Neuron (in vitro differentiated cells): ENCODE measurements at regions not wholly inside any gene's neighbourhood (a gene's known extent, or its start where the extent isn't known, plus 50 kb on each side); places are given as distances from the start of the nearest gene placed in this dataset.

Source experiments
- H2AFZ ChIP-seq: one replicate; pipeline ENCODE4 v1.6.1; 2013; ENCODE audit warnings: low read depth, mild to moderate bottlenecking, inconsistent platforms, low read length, moderate library complexity
- H3K27me3 ChIP-seq: one replicate; pipeline ENCODE4 v1.6.1; 2013; ENCODE audit warnings: low read length; ENCODE audit not compliant: insufficient read depth
- H3K36me3 ChIP-seq: one replicate; pipeline ENCODE4 v1.6.1; 2013; ENCODE audit warnings: low read length; ENCODE audit not compliant: insufficient read depth
- H3K4me1 ChIP-seq: one replicate; pipeline ENCODE4 v1.6.1; 2013; ENCODE audit warnings: low read length; ENCODE audit not compliant: insufficient read depth
- H3K4me3 ChIP-seq: 2 replicates; pipeline ENCODE4 v1.5.1; 2013; ENCODE audit warnings: mild to moderate bottlenecking, low read length, moderate library complexity
- H3K9me3 ChIP-seq: one replicate; pipeline ENCODE4 v1.6.1; 2013; ENCODE audit warnings: low read length

DNA sequence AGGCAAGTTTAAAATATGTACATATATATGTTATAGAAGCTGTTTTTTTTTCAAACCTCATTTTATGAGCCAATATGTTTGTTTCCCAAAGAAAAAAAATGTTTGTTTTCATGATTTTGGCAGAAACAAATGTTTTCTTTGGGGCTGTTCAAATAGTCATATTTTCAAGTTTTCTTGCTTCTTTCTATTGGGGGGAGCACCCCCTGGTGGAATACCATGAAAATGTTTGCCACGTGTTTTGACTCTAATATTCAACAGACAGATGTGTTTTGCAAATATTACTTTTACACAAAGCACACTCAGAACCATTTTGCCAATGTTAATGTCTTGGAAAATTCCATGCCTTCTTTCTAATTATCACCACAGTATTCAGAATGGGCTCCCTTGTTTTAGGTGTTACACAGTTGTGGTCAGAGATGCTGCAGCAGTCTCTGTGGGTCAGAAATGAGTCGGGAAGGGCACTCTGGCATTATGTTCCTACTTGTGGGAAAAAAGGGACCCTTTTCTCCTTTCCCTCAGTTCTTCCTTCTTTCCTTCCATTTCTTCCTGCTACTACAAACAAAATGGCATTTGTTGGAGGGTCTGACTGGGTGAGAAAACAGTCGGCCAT, 817.0 kb downstream of the TUSC7 start:
- peaks cover 1% of the 10 kb centered on the region for H3K9me3 ChIP-seq
- no peak overlapping the region for H2AFZ ChIP-seq

DNA sequence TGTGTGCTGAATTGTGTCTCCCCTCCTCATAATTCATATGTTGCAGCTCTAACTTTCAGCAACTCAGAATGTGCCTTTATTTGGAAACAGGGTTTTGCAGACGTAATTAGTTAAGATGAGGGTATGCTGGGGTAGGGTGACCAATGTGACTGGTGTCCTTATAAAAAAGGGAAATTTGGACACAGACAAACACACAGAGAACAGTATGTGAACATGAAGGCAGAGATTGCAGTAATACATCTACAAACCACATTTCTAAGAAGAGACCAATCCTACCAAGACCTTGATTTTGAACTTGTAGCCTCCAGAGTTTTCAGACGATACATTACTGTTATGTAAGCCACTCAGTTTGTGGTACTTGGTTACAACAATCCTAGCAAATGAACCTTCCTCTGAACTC, 817.8 kb downstream of the TUSC7 start:
- Histone ChIP-seq H3K4me1 (no peaks in the 10 kb centered on the region), H3K27me3 (no peaks in the 10 kb centered on the region), H3K9me3 (peaks cover 1% of the 10 kb centered on the region), H3K4me3 (no peak overlapping the region), H3K36me3 (no peaks in the 10 kb centered on the region), H2AFZ (no peak overlapping the region)

More for the DNA sequence above, 817.0 kb downstream of the TUSC7 start:
- no peaks in the 10 kb centered on the region for H3K27me3 ChIP-seq
- no peaks in the 10 kb centered on the region for H3K36me3 ChIP-seq
- H3K4me3 ChIP-seq: no peak overlapping the region
- H3K4me1 ChIP-seq: no peaks in the 10 kb centered on the region

- Histone ChIP-seq H3K36me3 (no peaks in the 10 kb centered on the region), H3K9me3 (peaks cover 1% of the 10 kb centered on the region), H3K4me3 (no peak overlapping the region), H3K27me3 (no peaks in the 10 kb centered on the region), H3K4me1 (no peaks in the 10 kb centered on the region), H2AFZ (no peak overlapping the region)
These were observed 819.1 kb downstream of the TUSC7 start for GRCh38 chr3:117528688-117529087.

- H3K27me3 ChIP-seq: no peaks in the 10 kb centered on the region
- no peaks in the 10 kb centered on the region for H3K36me3 ChIP-seq
- no peak overlapping the region for H3K4me3 ChIP-seq
- H3K4me1 ChIP-seq: no peaks in the 10 kb centered on the region
- no peaks in the 10 kb centered on the region for H3K9me3 ChIP-seq
- H2AFZ ChIP-seq: no peak overlapping the region
These were observed 821.6 kb downstream of the TUSC7 start for GRCh38 chr3:117531078-117531767.

- Histone ChIP-seq H2AFZ (no peak overlapping the region), H3K4me3 (no peak overlapping the region), H3K4me1 (no peaks in the 10 kb centered on the region), H3K36me3 (no peaks in the 10 kb centered on the region), H3K27me3 (no peaks in the 10 kb centered on the region), H3K9me3 (no peaks in the 10 kb centered on the region)
These were observed 822.7 kb downstream of the TUSC7 start for GRCh38 chr3:117532268-117532667.

GRCh38 chr3:117534138-117534537, 824.6 kb downstream of the TUSC7 start:
- no peaks in the 10 kb centered on the region for H3K9me3 ChIP-seq
- H3K27me3 ChIP-seq: no peaks in the 10 kb centered on the region
- H3K36me3 ChIP-seq: no peaks in the 10 kb centered on the region
- H3K4me3 ChIP-seq: no peak overlapping the region
- H3K4me1 ChIP-seq: no peaks in the 10 kb centered on the region
- no peak overlapping the region for H2AFZ ChIP-seq

- H3K36me3 ChIP-seq: no peaks in the 10 kb centered on the region
- no peaks in the 10 kb centered on the region for H3K4me1 ChIP-seq
- H3K4me3 ChIP-seq: no peak overlapping the region
- no peaks in the 10 kb centered on the region for H3K9me3 ChIP-seq
- no peaks in the 10 kb centered on the region for H3K27me3 ChIP-seq
- no peak overlapping the region for H2AFZ ChIP-seq
These were observed 826.4 kb downstream of the TUSC7 start for GRCh38 chr3:117536006-117536405.

DNA sequence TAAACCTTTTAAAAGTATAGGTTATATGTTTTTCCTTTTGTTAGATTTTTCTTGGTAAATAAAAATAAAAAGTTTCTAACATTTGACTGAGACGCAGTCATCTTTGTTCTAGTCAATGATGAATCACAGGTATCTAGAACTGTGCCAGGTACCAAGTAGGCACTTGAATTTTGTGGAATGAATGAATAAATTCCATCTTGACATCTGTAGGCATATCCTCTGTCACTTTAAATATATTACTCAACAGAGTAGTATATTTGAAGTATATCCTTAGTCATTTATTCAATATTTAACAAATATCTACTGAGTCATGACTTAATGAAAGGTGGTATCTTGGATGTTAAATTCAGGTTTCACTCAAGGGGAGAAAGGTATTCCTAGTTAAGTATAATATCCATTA, 828.4 kb downstream of the TUSC7 start:
- Histone ChIP-seq H3K4me3 (no peak overlapping the region), H3K4me1 (no peaks in the 10 kb centered on the region), H3K9me3 (no peaks in the 10 kb centered on the region), H3K36me3 (no peaks in the 10 kb centered on the region), H2AFZ (no peak overlapping the region), H3K27me3 (no peaks in the 10 kb centered on the region)

DNA sequence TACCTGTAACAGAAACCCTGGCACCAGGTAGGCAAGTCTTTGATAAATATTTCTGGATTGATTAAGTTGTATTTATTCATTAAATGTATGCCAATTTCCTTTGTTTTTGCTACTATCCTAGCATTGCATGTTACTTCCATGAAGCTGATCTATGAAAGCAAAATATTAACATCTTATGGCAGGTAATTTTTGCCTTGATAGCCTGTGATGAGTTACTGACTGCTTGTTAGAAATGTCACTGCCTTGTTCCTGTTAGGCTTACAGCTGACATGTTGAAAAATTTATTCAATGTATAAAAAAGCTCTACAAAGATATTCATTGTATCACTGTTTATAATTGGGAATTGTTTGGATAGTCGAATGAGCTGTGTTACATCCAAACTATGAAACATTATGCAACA, 830.1 kb downstream of the TUSC7 start:
- no peak overlapping the region for H3K4me3 ChIP-seq
- no peaks in the 10 kb centered on the region for H3K4me1 ChIP-seq
- H3K27me3 ChIP-seq: no peaks in the 10 kb centered on the region

DNA sequence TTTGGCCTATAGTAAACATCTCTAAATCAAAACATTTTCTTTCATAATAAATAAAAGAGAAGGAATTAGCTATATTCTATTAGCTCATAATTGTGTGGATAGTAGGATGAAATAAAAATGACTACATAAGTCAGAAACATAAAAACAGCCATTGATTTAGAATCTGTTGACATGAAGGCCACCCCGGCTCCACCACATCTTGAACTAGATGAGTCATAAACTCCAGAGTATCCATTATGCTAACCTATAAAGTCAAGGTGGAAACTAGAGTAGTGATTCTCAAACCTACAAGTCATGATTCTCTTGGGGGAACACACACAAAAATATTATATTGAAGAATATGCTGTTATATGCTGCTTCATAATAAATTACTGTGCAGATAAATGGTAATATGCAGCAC, 831.0 kb downstream of the TUSC7 start:
- Histone ChIP-seq H3K27me3 (no peaks in the 10 kb centered on the region), H2AFZ (no peak overlapping the region), H3K4me1 (no peaks in the 10 kb centered on the region), H3K36me3 (no peaks in the 10 kb centered on the region), H3K9me3 (no peaks in the 10 kb centered on the region), H3K4me3 (no peak overlapping the region)

More for the DNA sequence above, 830.1 kb downstream of the TUSC7 start:
- Histone ChIP-seq H2AFZ (no peak overlapping the region), H3K36me3 (no peaks in the 10 kb centered on the region), H3K9me3 (no peaks in the 10 kb centered on the region)

DNA sequence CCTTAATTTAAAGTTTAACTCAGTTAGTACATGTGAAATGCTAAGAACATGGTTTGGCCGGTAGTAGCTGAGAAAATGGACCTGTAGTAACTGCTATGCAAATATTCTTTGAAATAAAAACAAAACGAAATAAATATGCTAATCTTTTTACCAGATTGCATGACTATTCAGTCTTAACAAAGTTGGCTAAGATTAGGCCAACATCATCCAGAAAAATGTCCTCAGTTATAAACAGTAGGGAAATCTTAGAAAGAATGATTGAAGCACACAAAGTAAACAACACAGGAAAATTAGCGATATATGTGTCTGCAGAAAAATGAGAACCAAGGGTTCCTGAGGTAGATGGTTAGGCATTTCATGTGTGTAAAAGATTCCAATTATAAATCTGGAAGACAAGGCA, 832.1 kb downstream of the TUSC7 start:
- no peaks in the 10 kb centered on the region for H3K27me3 ChIP-seq
- H3K4me3 ChIP-seq: no peak overlapping the region
- H3K36me3 ChIP-seq: no peaks in the 10 kb centered on the region
- H3K9me3 ChIP-seq: no peaks in the 10 kb centered on the region
- no peaks in the 10 kb centered on the region for H3K4me1 ChIP-seq
- no peak overlapping the region for H2AFZ ChIP-seq

- H3K9me3 ChIP-seq: no peaks in the 10 kb centered on the region
- H2AFZ ChIP-seq: no peak overlapping the region
- H3K27me3 ChIP-seq: no peaks in the 10 kb centered on the region
- no peak overlapping the region for H3K4me3 ChIP-seq
- peaks cover 2% of the 10 kb centered on the region for H3K4me1 ChIP-seq
- no peaks in the 10 kb centered on the region for H3K36me3 ChIP-seq
These were observed 833.9 kb downstream of the TUSC7 start for GRCh38 chr3:117543521-117543920.

DNA sequence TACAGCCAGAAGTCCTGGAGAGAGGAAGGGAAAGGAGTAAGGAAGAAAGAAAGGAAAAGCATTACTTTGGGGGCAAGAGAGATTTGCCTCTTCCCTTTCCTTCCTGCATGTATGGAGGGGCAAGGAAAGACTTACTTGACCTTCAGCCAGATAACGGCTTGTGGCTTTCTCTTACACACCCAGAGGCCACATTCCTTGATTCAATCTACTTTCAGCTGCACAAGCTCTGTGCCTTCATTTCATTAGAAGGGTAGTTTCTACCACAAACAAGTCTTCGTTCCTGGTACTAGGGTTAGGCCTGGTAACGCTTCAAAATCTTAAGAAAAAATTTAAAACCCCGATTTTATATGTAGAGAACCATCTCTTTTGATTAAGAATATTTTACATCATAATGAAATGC, 835.9 kb downstream of the TUSC7 start:
- no peaks in the 10 kb centered on the region for H3K36me3 ChIP-seq
- H3K4me3 ChIP-seq: no peak overlapping the region
- H3K9me3 ChIP-seq: no peaks in the 10 kb centered on the region
- H2AFZ ChIP-seq: no peak overlapping the region
- H3K27me3 ChIP-seq: no peaks in the 10 kb centered on the region
- H3K4me1 ChIP-seq: peaks cover 2% of the 10 kb centered on the region
